ENCODE measurements at regions not wholly inside any gene's neighbourhood (a gene's known extent, or its start where the extent isn't known, plus 50 kb on each side); places are given as distances from the start of the nearest gene placed in this dataset.

DNA sequence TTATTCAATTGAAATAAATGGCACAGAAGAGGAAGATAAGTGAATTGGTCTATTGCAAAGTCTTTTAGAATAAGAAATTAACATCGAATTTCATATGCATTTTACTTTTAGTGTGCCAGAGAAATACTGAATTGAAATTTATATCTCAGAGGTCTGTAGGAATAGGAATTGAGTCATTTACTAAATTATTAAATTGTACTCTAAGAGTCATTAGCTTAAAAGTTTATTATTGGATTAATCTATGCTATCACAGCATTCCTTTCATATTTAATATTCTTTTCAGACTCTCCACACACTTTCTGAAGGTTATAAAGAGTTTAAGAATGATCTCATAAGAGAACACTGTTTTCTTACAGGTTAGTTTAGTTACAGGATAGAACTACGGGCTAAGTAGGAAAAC, 2711.5 kb downstream of the ARAP2 start:
- H3K36me3 ChIP-seq (ENCODE audit: control insufficient read depth, insufficient read depth, low read length), result no peaks in the 10 kb centered on the region
- no peak for DNase-seq (ENCODE audit: low read depth, low spot score)
- ChIA-PET CTCF (no interaction called here), POLR2A (no interaction called here)
- intact Hi-C loops (cut with micrococcal nuclease; ENCODE audit: unreplicated experiment), result no loop called here
- H3K4me3 ChIP-seq (ENCODE audit: low read depth in 2 of 2, low read length in 2 of 2), result no peak overlapping the region
- TF ChIP-seq, protein P1, sequence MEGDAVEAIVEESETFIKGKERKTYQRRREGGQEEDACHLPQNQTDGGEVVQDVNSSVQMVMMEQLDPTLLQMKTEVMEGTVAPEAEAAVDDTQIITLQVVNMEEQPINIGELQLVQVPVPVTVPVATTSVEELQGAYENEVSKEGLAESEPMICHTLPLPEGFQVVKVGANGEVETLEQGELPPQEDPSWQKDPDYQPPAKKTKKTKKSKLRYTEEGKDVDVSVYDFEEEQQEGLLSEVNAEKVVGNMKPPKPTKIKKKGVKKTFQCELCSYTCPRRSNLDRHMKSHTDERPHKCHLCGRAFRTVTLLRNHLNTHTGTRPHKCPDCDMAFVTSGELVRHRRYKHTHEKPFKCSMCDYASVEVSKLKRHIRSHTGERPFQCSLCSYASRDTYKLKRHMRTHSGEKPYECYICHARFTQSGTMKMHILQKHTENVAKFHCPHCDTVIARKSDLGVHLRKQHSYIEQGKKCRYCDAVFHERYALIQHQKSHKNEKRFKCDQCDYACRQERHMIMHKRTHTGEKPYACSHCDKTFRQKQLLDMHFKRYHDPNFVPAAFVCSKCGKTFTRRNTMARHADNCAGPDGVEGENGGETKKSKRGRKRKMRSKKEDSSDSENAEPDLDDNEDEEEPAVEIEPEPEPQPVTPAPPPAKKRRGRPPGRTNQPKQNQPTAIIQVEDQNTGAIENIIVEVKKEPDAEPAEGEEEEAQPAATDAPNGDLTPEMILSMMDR (IDR thresholded peaks at IDR 0.05), result no peak
- TF ChIP-seq SIN3A (IDR thresholded peaks at IDR 0.05; ENCODE audit: borderline replicate concordance, insufficient read depth, low read depth, low read length), result no peak
- TF ChIP-seq REST (IDR thresholded peaks at IDR 0.05; ENCODE audit: insufficient read depth in 1 of 2, low read depth in 2 of 2, low read length in 1 of 2), result no peak
- no peak for TF ChIP-seq TCF7L2 (IDR thresholded peaks at IDR 0.05; ENCODE audit: low read depth, low read length)
- no peak for TF ChIP-seq POLR2AphosphoS5 (IDR thresholded peaks at IDR 0.05; ENCODE audit: low read depth, low read length)
- in situ Hi-C loops (cut with HindIII; ENCODE audit: low pct_unique_long_range_greater_than_20kb, low sequenced_read_pairs), result no loop called here
- ATAC-seq, result no peak
- H3K27me3 ChIP-seq (ENCODE audit: control insufficient read depth, insufficient read depth, low read length), result no peaks in the 10 kb centered on the region
- H3K27ac ChIP-seq (ENCODE audit: low read length), result no peak overlapping the region
- no TSS peak for BruUV-seq (replicated peaks)
- H3K9me3 ChIP-seq (ENCODE audit: control insufficient read depth, insufficient read depth, low read depth, low read length), result no peaks in the 10 kb centered on the region
- H3K4me1 ChIP-seq (ENCODE audit: control insufficient read depth, insufficient read depth, low read length), result no peaks in the 10 kb centered on the region

- no peak overlapping the region for H3K4me3 ChIP-seq (ENCODE audit: low read depth in 2 of 2, low read length in 2 of 2)
- no peaks in the 10 kb centered on the region for H3K4me1 ChIP-seq (ENCODE audit: control insufficient read depth, insufficient read depth, low read length)
- POLR2A ChIA-PET, result no interaction called here
- CTCF ChIA-PET, result no interaction called here
- TF ChIP-seq TCF7L2 (IDR thresholded peaks at IDR 0.05; ENCODE audit: low read depth, low read length) (no peak), POLR2AphosphoS5 (IDR thresholded peaks at IDR 0.05; ENCODE audit: low read depth, low read length) (no peak), SIN3A (IDR thresholded peaks at IDR 0.05; ENCODE audit: borderline replicate concordance, insufficient read depth, low read depth, low read length) (no peak), REST (IDR thresholded peaks at IDR 0.05; ENCODE audit: insufficient read depth in 1 of 2, low read depth in 2 of 2, low read length in 1 of 2) (no peak)
- TF ChIP-seq, protein P1 (IDR thresholded peaks at IDR 0.05), result no peak
- BruUV-seq (replicated peaks), result no TSS peak
- no peak overlapping the region for H3K27ac ChIP-seq (ENCODE audit: low read length)
- in situ Hi-C loops (cut with HindIII; ENCODE audit: low pct_unique_long_range_greater_than_20kb, low sequenced_read_pairs) (no loop called here), intact Hi-C loops (cut with micrococcal nuclease; ENCODE audit: unreplicated experiment) (no loop called here)
- H3K27me3 ChIP-seq (ENCODE audit: control insufficient read depth, insufficient read depth, low read length), result no peaks in the 10 kb centered on the region
- H3K36me3 ChIP-seq (ENCODE audit: control insufficient read depth, insufficient read depth, low read length), result no peaks in the 10 kb centered on the region
- ATAC-seq (no peak), DNase-seq (ENCODE audit: low read depth, low spot score) (no peak)
- H3K9me3 ChIP-seq (ENCODE audit: control insufficient read depth, insufficient read depth, low read depth, low read length), result no peaks in the 10 kb centered on the region
These were observed 2707.4 kb downstream of the ARAP2 start for GRCh38 chr4:33536898-33537297.

Measured in Panc1 (cell line).